Amniotic stem cell (primary cell): ENCODE measurements at regions not wholly inside any gene's neighbourhood (a gene's known extent, or its start where the extent isn't known, plus 50 kb on each side); places are given as distances from the start of the nearest gene placed in this dataset.

ENCODE experiments used
- DNase-seq: peaks from one replicate; lab custom pipeline; 2025; lab: John Stamatoyannopoulos, UW

- DNase-seq, result no peak
These were observed 232.5 kb upstream of the PRR16 start for GRCh38 chr5:120231563-120231962.

- DNase-seq, result no peak
These were observed 227.7 kb upstream of the PRR16 start for GRCh38 chr5:120236360-120236759.

GRCh38 chr5:120239086-120239485, 225.0 kb upstream of the PRR16 start:
- DNase-seq, result no peak

DNA sequence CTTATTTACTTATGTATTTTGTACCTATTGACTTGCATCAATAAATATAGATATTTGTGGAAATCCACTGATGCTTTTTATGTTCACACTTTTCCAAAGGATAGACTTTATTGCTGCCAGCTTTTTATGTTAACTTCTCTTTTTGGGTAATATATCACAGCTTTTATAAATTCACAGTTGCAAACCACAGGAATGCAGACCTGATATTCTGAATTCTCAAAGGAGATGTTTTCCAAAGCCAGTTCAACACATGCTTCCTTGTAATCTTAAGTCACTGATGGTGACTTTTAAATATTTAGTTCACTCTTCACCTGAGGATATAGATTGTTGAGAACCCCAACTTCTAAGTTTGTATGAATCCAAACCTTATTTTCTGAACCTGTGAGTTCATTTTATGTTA, 223.4 kb upstream of the PRR16 start:
- no peak for DNase-seq

GRCh38 chr5:120241400-120241799, 222.7 kb upstream of the PRR16 start:
- DNase-seq, result no peak

DNA sequence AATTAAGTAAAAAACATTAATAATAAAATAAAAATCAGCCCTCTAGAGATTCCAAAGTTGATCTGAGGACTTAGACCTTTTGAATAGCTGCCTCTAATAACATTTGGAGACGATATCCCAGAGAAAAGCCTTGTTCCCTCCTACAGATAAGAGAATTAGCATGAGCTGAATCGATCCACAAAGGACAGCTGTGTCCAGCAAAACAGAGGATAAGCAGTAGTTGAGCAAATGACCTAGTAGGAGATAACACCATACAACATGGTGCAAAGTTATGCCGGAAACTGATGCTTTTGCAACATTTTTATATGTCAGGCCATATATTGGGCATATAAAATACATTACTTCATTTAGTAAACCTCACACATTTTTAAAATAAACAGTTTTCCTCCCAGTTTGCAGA, 212.2 kb upstream of the PRR16 start:
- DNase-seq, result no peak

DNA sequence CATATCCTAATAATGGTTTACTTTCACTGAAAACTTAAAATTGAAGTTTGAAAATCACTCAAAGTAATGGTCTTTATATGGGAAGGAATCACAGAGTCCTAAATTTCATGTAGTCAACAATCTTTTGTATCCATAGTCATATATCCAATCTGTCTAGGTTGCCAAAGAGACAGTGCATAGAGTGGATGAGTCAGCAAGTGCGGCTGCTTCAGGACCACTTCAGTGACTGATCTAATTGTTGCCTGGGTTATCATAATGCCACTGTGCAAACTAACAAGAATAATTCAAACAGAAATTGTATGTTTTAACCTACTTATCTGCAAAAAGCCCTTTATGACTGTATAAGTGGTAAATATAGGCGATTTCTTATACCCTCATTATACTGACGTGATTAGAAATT, 211.3 kb upstream of the PRR16 start:
- no peak for DNase-seq

GRCh38 chr5:120254385-120254784, 209.7 kb upstream of the PRR16 start:
- no peak for DNase-seq

- DNase-seq, result no peak
These were observed 208.9 kb upstream of the PRR16 start for GRCh38 chr5:120255214-120255613.

DNA sequence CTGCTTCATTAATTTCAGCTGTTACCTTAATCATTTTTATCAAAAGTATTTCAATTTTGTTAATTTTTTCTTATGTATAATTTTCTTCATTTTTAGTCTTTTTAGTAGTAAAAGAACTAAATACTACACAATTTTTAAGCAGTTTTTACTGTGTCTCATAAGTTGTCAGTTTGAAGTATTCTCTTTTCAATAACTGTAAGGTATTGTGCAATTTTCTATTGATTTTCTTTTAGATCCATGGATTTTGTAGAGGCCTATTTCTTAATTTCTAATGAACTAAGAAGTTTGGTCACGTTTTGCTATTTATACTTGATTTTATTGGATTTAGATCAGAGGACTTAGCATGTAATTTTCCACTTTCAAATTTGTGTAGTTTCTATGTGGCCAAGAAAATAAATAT, 207.7 kb upstream of the PRR16 start:
- DNase-seq, result no peak

GRCh38 chr5:120257358-120257971, 206.6 kb upstream of the PRR16 start:
- no peak for DNase-seq

- no peak for DNase-seq
These were observed 206.0 kb upstream of the PRR16 start for GRCh38 chr5:120258123-120258522.

DNA sequence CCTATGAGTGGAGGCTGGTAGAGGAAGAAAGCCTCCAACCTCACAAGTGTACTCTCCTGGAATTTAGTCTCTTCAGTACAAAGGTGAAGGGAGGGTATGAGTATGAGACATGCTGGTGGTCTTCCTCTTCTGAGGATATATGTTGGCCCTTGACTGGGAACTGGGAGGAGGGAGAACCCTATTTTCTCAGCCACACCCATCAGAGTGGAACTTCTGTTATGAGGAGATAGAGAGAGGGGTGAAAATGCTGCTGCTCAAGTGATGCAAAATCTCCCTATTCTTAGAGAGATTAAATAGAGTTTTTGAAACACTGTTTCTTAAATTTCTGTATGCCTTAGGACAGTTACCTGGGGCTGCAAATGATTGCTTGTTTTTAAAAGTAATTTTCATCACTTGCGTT, 203.4 kb upstream of the PRR16 start:
- no peak for DNase-seq

- DNase-seq, result no peak
These were observed 193.6 kb upstream of the PRR16 start for GRCh38 chr5:120270498-120270897.

DNA sequence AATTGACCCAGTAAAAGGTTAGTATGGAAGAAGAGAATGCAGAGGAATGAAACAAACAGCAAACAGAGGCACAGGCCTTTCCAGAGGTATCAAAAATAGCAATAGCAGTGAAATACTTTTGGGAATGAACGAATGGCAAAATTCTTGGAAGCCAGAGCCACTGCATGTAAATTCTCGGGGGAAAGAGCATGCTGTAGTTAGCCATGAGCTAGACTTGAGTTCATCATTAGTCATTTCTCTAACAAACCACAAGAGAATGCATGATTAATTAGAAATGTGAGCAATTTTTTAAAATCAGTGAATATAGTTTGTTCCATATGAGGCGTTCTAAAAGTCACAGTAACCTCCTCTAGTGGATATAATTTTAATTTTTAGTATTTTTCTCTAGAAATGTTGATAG, 170.3 kb upstream of the PRR16 start:
- peak; percentile 70 for DNase-seq

- no peak for DNase-seq
These were observed 166.5 kb upstream of the PRR16 start for GRCh38 chr5:120297616-120298015.

DNA sequence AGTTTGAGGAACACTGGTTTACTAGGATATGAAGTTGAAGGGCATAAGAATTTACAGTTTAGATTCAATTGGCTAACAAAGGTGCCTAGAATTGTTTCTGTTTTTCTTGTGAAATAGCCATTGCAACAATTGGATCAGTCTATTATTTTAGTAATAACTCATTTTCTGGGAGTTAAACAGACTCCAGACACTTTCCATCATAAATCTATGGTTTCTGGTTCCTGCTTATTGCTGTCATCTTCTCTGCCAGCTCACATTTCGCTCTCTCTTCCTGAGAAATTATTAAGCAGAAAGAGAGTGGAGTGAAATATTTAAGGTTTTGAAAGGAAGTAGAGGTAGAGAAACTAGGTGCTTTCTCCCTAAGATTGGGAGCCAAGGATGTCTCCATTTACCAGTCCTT, 165.1 kb upstream of the PRR16 start:
- no peak for DNase-seq

DNA sequence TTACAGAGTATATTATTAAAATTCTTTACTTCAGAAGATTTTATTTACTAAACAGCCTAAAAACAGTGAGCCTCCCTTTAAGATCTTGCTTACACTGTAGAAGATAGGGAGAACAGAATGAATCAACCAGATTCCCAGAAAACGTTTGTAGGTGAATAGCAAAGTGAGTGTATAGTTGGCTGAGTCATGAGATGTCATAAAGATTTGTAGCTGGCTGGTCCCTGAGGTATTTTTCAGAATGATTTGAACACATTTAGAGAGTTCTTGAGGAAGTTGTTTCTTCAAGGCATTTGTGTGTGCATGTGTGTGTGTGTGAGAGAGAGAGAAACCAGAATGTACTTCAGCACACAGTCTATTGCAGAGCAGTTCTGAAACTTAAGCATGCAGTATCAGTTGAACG, 159.4 kb upstream of the PRR16 start:
- peak; percentile 1 for DNase-seq

- DNase-seq, result no peak
These were observed 157.8 kb upstream of the PRR16 start for GRCh38 chr5:120306303-120306702.

DNA sequence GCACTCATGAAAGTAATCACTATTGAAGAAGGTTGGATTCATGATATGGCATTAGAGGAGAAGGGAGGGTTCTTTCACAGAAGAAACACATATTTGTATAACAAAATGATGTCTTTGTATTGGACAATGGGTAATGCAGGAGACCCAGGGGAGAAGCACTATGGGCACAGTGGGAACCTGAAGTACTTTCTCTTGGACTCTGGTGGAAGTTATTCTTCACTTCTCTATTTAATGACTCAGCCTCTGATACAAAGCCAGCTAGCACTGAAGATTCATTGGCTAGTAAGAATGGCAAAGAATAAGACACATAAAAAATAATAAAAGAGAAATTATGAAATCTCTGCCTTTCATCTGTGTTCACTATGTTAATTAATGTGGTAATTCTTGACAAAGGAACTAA, 149.9 kb upstream of the PRR16 start:
- no peak for DNase-seq

GRCh38 chr5:120320626-120321025, 143.5 kb upstream of the PRR16 start:
- DNase-seq, result no peak

GRCh38 chr5:120326651-120327050, 137.4 kb upstream of the PRR16 start:
- no peak for DNase-seq

DNA sequence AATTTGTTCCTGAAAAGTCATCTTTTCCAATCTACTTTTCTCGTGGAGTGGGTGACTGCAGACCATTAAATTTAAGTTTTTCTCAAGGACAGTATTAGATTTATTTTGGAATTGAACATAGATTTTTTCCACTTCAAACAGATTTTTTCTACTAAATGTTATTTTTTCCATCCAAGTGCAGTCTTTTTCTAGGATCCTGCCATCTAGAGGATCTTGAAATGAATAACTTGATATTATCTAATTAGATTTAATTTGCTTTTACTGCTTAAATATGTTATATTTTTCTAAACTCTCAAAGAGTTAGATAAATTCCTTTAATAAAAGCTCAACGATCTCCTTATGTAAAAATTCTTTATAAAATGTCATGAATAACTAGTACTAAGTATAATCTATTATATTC, 136.9 kb upstream of the PRR16 start:
- DNase-seq, result no peak

- DNase-seq, result no peak
These were observed 135.0 kb upstream of the PRR16 start for GRCh38 chr5:120329095-120329494.

GRCh38 chr5:120330558-120330957, 133.5 kb upstream of the PRR16 start:
- no peak for DNase-seq
